HG02588 (cell line): ENCODE measurements at regions not wholly inside any gene's neighbourhood (a gene's known extent, or its start where the extent isn't known, plus 50 kb on each side); places are given as distances from the start of the nearest gene placed in this dataset.

Experiments used
- ATAC-seq: cut with Tn5 transposase; IDR thresholded peaks from one replicate; pipeline ENCODE4 v1.9.1; 2021; ENCODE audit warnings: mild to moderate bottlenecking, moderate library complexity; ENCODE audit not compliant: unreplicated experiment

GRCh38 chr9:116058421-116058820 is 95.2 kb upstream of the PAPPA start:
- ATAC-seq, result no peak

- ATAC-seq, result no peak
These were observed 94.1 kb upstream of the PAPPA start for GRCh38 chr9:116059466-116059865.

DNA sequence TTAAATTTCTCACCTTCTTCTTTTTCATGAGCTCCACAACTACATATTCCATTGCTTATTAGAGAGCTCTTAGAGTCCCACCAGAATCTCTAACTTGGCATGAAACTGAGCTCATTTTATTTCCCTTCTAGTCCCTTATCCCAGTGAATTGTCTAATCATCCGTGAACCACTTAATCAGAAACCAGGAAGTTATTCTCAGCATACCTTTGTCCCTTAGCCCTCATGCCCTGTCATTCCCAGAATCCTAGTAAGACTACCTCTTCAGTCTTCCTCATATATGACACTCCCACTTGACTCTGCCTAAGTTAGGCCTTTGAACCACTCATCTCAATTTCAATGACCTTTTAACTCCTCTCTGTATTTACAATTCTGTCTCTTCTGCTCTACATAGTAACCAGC is 93.0 kb upstream of the PAPPA start:
- ATAC-seq, result no peak

DNA sequence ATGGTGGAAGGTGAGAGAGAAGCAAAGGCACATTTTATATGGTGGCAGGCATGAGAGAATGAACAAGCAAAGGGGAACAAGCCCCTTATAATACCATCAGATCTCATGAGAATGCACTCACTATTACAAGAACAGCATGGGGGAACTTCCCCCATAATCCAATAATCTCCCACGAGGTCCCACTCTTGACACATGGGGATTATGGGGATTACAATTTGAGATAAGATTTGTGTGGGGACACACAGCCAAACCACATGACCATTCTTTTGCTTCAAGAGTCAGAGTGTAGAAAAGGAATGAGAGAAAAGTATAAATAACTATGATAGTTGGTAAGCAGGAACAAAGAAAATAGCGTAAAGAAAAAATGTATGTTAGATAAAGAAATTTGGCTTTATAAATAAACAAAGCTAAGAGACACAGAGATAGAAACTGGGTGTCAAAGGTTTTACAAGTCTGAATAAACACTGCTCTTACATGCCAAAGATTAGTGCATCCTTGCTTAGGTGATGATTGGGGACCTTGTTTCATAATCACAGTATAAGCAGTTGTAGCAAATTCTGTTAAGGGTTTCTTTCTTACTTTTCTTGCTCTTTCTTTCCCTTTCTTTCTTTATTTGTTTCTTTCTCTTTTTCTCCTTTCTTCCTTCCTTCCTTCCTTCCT is 91.9 kb upstream of the PAPPA start:
- ATAC-seq, result no peak

DNA sequence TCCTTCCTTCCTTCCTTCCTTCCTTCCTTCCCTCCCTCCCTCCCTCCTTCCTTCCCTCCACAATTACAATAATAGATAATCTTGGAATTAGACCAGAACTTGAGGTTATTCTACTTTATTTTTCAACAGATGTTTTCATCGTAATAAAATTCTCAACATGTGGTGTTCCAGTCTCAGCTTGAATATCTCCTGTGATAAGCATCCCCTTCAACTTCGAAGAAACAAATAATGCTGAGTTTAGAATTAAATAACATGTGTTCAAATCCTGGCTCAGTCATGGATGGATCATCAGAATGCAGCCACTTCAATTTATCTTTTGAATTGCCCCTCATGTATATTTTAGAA is 91.4 kb upstream of the PAPPA start:
- no peak for ATAC-seq

GRCh38 chr9:116064970-116065369 is 88.6 kb upstream of the PAPPA start:
- ATAC-seq, result no peak

GRCh38 chr9:116066221-116066620 is 87.4 kb upstream of the PAPPA start:
- no peak for ATAC-seq

DNA sequence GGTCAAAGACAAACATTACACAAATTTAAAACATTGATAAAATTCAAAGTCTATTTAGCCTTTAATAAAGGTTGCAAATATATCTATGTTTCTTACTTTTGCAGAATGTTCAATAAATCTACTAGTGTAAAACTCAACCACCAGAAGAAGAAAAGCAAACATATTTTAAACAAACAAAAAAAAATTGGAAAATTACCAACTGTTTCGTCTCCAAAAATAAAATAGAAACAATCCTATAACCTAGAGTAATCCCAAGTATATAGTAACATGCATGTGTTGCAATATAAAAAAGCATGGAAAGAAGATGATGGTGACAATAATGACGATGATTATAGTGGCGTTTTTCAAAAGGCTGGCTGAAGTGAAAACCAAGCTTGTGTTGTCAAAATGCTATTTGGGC is 86.0 kb upstream of the PAPPA start:
- no peak for ATAC-seq

GRCh38 chr9:116070256-116070914 is 83.2 kb upstream of the PAPPA start:
- no peak for ATAC-seq

- ATAC-seq, result no peak
These were observed 81.5 kb upstream of the PAPPA start for GRCh38 chr9:116072046-116072445.

DNA sequence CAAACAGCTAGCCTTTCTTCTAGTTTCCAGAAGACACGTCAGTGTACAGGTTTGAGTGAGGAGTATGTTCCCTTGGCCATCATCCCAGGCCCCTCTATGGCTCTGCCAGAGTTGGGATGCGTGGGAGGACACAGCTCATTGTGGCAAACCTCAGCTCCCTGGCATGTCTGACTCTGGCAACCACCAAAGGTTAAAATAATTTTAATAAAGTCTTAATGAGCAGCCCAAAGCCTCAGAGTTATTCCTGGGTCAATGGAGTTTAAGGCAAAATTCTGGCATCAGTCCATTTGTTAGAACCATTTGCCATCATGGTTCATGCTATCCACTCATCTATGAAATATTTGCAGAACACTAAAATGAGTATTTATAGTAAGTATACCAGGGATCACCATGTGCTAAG is 79.8 kb upstream of the PAPPA start:
- no peak for ATAC-seq

DNA sequence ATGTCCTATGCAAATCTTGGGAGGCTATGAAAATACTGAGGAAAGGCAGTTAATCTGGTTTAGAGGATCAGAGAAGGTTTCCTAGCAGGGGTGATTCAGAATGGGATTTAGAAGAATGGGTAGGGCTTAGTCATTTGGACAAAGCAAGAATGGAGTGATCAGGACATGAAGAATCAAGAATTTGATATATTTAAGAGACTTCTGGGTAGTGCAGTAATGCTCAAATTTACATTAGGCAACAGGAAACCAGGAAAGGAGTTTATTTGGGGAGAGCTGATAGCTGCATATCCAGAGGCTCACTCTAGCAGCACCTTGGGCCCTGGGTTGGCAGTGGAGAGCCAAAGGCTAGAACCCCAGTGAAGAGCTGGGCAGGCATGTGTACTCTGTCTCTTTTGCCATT is 78.9 kb upstream of the PAPPA start:
- no peak for ATAC-seq

DNA sequence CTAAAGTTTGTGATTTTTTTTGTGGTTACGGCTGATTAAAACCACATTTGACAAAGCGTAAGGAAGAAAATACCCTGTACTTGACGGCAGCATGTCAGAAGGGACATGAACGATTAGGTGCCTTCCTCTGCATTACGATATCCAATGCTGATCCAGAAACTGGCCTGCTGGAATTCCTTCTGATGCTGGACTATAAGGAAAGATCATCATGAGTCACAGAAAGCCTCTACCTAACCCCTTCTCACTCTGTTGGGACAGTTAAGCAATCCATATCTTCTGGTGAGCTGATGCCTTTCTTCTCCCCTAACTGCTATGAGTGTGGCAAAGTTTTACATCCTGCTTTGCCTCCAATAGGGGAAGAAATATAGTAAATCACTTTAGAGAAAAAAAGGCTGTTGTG is 78.4 kb upstream of the PAPPA start:
- ATAC-seq, result no peak

GRCh38 chr9:116078640-116079039 is 75.0 kb upstream of the PAPPA start:
- ATAC-seq, result no peak

DNA sequence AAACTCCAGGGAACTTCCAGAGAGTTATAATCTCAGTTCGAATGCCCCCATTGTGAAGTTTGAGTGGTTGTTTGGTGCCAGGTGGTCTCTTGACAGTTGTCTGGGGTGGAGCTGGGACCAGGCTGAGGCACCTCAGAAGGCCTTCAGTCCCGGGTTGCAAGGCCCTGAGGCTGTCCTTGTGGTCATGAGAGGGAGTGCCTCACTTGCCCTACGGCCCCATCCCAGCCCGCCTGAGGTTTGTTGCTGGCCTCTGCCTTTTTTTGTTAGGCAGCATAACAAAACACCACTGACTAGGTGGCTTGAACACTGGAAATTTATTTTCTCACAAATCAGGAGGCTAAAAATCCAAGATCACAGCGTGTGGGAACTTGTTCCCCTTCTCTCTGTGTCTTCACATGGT is 73.0 kb upstream of the PAPPA start:
- no peak for ATAC-seq

- ATAC-seq, result no peak
These were observed 72.0 kb upstream of the PAPPA start for GRCh38 chr9:116081435-116082115.

DNA sequence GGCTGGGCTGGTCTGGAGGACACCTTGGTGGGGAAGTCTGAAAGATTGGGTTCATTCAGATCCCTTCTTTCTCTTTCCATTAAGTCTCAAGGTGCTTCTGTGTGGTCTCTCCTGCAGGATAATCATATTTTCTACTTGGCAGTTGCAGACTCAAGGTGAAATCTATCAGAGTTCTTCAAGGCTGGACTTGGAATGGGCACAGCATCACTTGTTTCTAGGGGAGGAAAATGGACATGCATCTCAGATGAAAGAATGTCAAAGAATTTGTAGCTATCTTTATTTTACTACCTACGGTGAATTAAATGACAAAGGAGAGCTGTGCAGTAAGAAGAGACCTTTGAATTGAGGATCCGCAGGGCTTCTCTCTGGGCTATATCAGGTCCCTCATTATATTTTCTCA is 69.8 kb upstream of the PAPPA start:
- no peak for ATAC-seq

DNA sequence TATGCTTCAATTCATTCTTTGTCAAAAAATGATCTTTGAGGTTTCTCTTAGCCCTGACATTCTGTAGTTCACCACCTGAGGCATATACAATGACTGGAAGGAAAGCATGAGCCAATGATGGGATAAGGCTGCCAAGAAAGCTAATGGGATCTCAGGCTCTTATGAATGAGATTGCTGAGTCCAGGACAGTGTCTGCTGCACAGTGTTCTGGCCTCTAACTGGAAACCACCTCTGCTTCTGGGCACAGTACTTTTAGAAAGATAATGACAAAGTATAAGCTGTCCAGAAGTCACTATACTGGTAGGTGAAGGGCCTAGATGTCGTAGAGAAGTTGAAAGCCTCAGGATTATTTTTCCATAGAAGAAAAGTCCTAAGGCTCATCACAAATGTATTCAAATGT is 69.1 kb upstream of the PAPPA start:
- no peak for ATAC-seq

DNA sequence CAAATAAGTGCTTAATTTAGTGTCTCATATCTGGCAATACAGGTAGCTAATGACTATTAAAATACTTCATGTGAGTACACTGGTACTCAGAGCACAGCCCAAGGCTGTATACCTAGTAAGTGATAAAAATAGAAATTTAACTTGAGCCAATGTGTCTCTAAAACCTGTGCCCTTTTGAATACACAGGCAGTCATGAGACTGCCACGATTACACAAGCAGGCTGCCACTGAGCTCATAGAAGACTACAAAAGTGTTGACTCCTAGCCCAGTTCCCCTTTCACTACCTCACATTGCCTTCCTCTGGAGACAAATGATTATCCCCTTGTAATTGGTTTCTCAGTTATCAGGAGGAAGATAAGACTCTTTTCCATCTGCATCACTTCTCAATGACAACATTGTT is 66.3 kb upstream of the PAPPA start:
- no peak for ATAC-seq

DNA sequence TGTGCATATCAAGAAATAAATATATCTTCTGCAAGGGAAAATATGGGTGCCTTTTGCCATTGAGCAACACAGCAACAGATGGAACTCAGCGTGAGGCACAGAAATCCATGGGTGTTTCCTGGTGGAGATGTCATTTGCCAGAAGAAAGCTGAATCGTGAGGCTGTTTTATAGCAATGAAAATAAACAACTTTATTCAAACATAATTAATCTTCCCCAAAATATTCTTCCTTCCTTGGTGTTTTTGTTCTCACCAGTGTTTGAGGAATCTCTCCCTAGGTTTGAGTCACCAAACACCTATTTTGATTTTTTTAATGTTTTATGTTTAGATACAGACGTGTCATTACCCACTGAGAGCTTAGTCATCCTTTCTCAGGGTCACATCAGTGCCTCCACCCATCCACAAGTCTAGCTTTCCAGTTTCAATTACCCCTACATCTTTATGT is 65.8 kb upstream of the PAPPA start:
- ATAC-seq, result no peak

DNA sequence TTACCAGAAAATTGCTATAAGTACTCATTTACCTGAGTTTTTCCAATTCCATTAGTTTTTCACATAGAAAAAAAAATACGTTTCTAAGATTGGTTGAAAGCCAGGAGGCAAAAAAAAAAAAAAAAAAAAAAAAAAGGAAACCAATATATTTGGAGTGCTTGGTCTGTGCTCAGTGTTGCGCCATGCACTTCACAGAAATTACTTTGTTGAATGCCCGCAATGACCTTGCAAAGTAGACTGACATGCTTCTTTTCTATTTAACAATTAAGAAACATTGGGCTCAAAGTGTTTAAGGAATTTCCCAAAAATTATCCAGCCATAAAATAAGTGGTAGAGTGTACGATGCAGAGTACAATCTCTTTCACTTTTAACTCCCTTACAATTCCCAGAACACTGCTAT is 65.2 kb upstream of the PAPPA start:
- ATAC-seq, result no peak

- ATAC-seq, result no peak
These were observed 63.4 kb upstream of the PAPPA start for GRCh38 chr9:116090030-116090770.
